WTC11 (cell line): ENCODE measurements at regions not wholly inside any gene's neighbourhood (a gene's known extent, or its start where the extent isn't known, plus 50 kb on each side); places are given as distances from the start of the nearest gene placed in this dataset.

Experiments
- ARID4B ChIP-seq: sonication (generic); formaldehyde crosslinking; IDR thresholded peaks from 2 replicates; pipeline ENCODE4 v1.8.0; 2023; ENCODE audit warnings: missing genetic modification reagents, mild to moderate bottlenecking, borderline replicate concordance
- ATF3 ChIP-seq: sonication (generic); formaldehyde crosslinking; conservative IDR thresholded peaks from 2 replicates; pipeline ENCODE4 v1.8.1; 2022; ENCODE audit warnings: mild to moderate bottlenecking, missing genetic modification reagents
- ELF4 ChIP-seq: sonication (generic); formaldehyde crosslinking; IDR thresholded peaks from 2 replicates; pipeline ENCODE4 v1.8.1; 2022; ENCODE audit warnings: low read depth, mild to moderate bottlenecking, moderate library complexity, missing genetic modification reagents
- NR1H2 ChIP-seq: sonication (generic); formaldehyde crosslinking; IDR thresholded peaks from 2 replicates; pipeline ENCODE4 v1.9.0; 2021; ENCODE audit warnings: mild to moderate bottlenecking, moderate library complexity, missing genetic modification reagents
- PREB ChIP-seq: sonication (generic); formaldehyde crosslinking; IDR thresholded peaks from 2 replicates; pipeline ENCODE4 v1.8.1; 2022; ENCODE audit warnings: mild to moderate bottlenecking, missing genetic modification reagents, moderate library complexity, borderline replicate concordance
- SMAD3 ChIP-seq: sonication (generic); formaldehyde crosslinking; IDR thresholded peaks from 2 replicates; pipeline ENCODE4 v1.8.0; 2022; ENCODE audit warnings: missing genetic modification reagents, mild to moderate bottlenecking, borderline replicate concordance
- TEAD4 ChIP-seq: sonication (generic); formaldehyde crosslinking; IDR thresholded peaks from 2 replicates; pipeline ENCODE4 v1.8.0; 2022; ENCODE audit warnings: mild to moderate bottlenecking, missing genetic modification reagents
- ZNF317 ChIP-seq: sonication (generic); formaldehyde crosslinking; IDR thresholded peaks from 2 replicates; pipeline ENCODE4 v1.8.1; 2023; ENCODE audit warnings: low read depth, mild to moderate bottlenecking, moderate library complexity, missing genetic modification reagents, borderline replicate concordance
- TF ChIP-seq, protein P1 (sequence below): fragments of 200-600 bp; IDR thresholded peaks from 2 replicates; pipeline ENCODE4 v1.8.0; 2022; ENCODE audit warnings: antibody characterized with exemption

GRCh38 chr9:73611032-73611431, 459.4 kb downstream of the ANXA1 start:
- no peak for TF ChIP-seq SMAD3
- TF ChIP-seq, protein P1, sequence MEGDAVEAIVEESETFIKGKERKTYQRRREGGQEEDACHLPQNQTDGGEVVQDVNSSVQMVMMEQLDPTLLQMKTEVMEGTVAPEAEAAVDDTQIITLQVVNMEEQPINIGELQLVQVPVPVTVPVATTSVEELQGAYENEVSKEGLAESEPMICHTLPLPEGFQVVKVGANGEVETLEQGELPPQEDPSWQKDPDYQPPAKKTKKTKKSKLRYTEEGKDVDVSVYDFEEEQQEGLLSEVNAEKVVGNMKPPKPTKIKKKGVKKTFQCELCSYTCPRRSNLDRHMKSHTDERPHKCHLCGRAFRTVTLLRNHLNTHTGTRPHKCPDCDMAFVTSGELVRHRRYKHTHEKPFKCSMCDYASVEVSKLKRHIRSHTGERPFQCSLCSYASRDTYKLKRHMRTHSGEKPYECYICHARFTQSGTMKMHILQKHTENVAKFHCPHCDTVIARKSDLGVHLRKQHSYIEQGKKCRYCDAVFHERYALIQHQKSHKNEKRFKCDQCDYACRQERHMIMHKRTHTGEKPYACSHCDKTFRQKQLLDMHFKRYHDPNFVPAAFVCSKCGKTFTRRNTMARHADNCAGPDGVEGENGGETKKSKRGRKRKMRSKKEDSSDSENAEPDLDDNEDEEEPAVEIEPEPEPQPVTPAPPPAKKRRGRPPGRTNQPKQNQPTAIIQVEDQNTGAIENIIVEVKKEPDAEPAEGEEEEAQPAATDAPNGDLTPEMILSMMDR: no peak
- no peak for TF ChIP-seq TEAD4
- TF ChIP-seq ELF4 (CRISPR knock-in tag): no peak
- TF ChIP-seq PREB: no peak
- no peak for TF ChIP-seq NR1H2 (CRISPR knock-in tag)
- TF ChIP-seq ZNF317 (CRISPR knock-in tag): no peak
- no peak for TF ChIP-seq ARID4B (CRISPR knock-in tag)
- TF ChIP-seq ATF3 (CRISPR knock-in tag): no peak
